Islet of Langerhans (tissue), 1 donor: ENCODE measurements at regions not wholly inside any gene's neighbourhood (a gene's known extent, or its start where the extent isn't known, plus 50 kb on each side); places are given as distances from the start of the nearest gene placed in this dataset.

Source experiments
- FAIRE-seq: peaks from one replicate; lab custom pipeline; 2011; peaks lifted over from hg19 to GRCh38; lab: Jason Lieb, UNC

GRCh38 chr6:104614394-104614793, 245.3 kb downstream of the HACE1 start:
- no peak for FAIRE-seq

- no peak for FAIRE-seq
These were observed 246.2 kb downstream of the HACE1 start for GRCh38 chr6:104613416-104614001.

GRCh38 chr6:104612541-104612940, 247.2 kb downstream of the HACE1 start:
- FAIRE-seq: no peak

GRCh38 chr6:104608101-104608500, 251.6 kb downstream of the HACE1 start:
- FAIRE-seq: no peak

GRCh38 chr6:104607501-104607900, 252.2 kb downstream of the HACE1 start:
- no peak for FAIRE-seq

- no peak for FAIRE-seq
These were observed 253.4 kb downstream of the HACE1 start for GRCh38 chr6:104606361-104606760.

GRCh38 chr6:104604685-104605084, 255.0 kb downstream of the HACE1 start:
- no peak for FAIRE-seq

- no peak for FAIRE-seq
These were observed 256.5 kb downstream of the HACE1 start for GRCh38 chr6:104603108-104603745.

- no peak for FAIRE-seq
These were observed 258.0 kb downstream of the HACE1 start for GRCh38 chr6:104601721-104602120.

GRCh38 chr6:104601131-104601651, 258.5 kb downstream of the HACE1 start:
- FAIRE-seq: no peak

- FAIRE-seq: no peak
These were observed 259.1 kb downstream of the HACE1 start for GRCh38 chr6:104600639-104600931.

- no peak for FAIRE-seq
These were observed 259.7 kb downstream of the HACE1 start for GRCh38 chr6:104599821-104600638.

GRCh38 chr6:104597541-104598050, 262.1 kb downstream of the HACE1 start:
- no peak for FAIRE-seq

GRCh38 chr6:104596091-104596490, 263.6 kb downstream of the HACE1 start:
- FAIRE-seq: no peak

- FAIRE-seq: no peak
These were observed 264.4 kb downstream of the HACE1 start for GRCh38 chr6:104595311-104595820.

- no peak for FAIRE-seq
These were observed 268.0 kb downstream of the HACE1 start for GRCh38 chr6:104591573-104592334.

- FAIRE-seq: no peak
These were observed 269.8 kb downstream of the HACE1 start for GRCh38 chr6:104589940-104590339.

- FAIRE-seq: no peak
These were observed 274.1 kb downstream of the HACE1 start for GRCh38 chr6:104585646-104586045.

- FAIRE-seq: no peak
These were observed 279.3 kb downstream of the HACE1 start for GRCh38 chr6:104580452-104580851.

- FAIRE-seq: no peak
These were observed 280.3 kb downstream of the HACE1 start for GRCh38 chr6:104579310-104579863.

GRCh38 chr6:104575536-104575935, 284.2 kb downstream of the HACE1 start:
- no peak for FAIRE-seq
